Osteocyte (in vitro differentiated cells): ENCODE measurements at regions not wholly inside any gene's neighbourhood (a gene's known extent, or its start where the extent isn't known, plus 50 kb on each side); places are given as distances from the start of the nearest gene placed in this dataset.
"Not testable (repeated sequence)": the region's sequence is repeated elsewhere in the genome, so short reads cannot be mapped to it uniquely, and the experiment has no call there.

Experiments used
- DNase-seq: peaks from one replicate; pipeline ENCODE4 v3.0.0; 2021; ENCODE audit warnings: mixed read lengths; ENCODE audit not compliant: unreplicated experiment; ENCODE audit errors: extremely low spot score
- H3K27ac Mint-ChIP-seq: one replicate; pipeline ENCODE4 v1.8.0; 2021; ENCODE audit warnings: mild to moderate bottlenecking, mixed read lengths; ENCODE audit not compliant: unreplicated experiment
- H3K27me3 Mint-ChIP-seq: one replicate; pipeline ENCODE4 v1.8.0; 2021; ENCODE audit warnings: mixed read lengths; ENCODE audit not compliant: unreplicated experiment
- H3K36me3 Mint-ChIP-seq: one replicate; pipeline ENCODE4 v1.8.0; 2021; ENCODE audit warnings: mixed read lengths; ENCODE audit not compliant: unreplicated experiment
- H3K4me1 Mint-ChIP-seq: one replicate; pipeline ENCODE4 v1.8.0; 2021; ENCODE audit warnings: mixed read lengths; ENCODE audit not compliant: unreplicated experiment
- H3K4me3 Mint-ChIP-seq: one replicate; pipeline ENCODE4 v1.8.0; 2021; ENCODE audit warnings: mild to moderate bottlenecking, moderate library complexity, mixed read lengths; ENCODE audit not compliant: unreplicated experiment
- H3K9me3 Mint-ChIP-seq: one replicate; pipeline ENCODE4 v1.8.0; 2021; ENCODE audit warnings: mixed read lengths; ENCODE audit not compliant: unreplicated experiment
- TF ChIP-seq, protein P1 (sequence below): fragments of 200-600 bp; sonication (generic); IDR thresholded peaks from 2 replicates; pipeline ENCODE4 v1.5.0; 2021; ENCODE audit warnings: antibody characterized with exemption, mild to moderate bottlenecking, moderate library complexity

DNA sequence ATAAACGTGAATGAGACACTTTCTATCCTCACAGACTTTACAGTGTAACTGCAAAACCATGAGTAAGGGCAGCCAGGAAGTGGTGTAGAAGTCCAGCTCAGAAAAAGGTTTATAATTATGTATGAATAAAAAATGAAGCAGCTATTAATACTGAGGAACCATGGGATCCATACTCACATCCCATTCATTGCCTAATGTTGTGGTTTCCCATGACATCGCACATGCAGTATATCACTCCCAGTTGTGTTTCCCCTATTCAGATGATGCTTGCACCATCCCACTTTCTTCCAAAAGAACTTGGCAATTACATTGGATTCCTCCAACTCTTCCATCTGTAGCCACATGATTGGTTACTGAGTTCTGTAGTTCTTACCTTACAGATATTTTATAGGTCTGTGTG is 74.5 kb upstream of the SEMA3D start:
- Mint-ChIP-seq H3K9me3 (no peaks in the 10 kb centered on the region), H3K4me3 (no peak overlapping the region), H3K27ac (no peak overlapping the region), H3K36me3 (no peaks in the 10 kb centered on the region), H3K27me3 (no peaks in the 10 kb centered on the region), H3K4me1 (peaks cover 26% of the 10 kb centered on the region)
- no peak for DNase-seq
- TF ChIP-seq, protein P1, sequence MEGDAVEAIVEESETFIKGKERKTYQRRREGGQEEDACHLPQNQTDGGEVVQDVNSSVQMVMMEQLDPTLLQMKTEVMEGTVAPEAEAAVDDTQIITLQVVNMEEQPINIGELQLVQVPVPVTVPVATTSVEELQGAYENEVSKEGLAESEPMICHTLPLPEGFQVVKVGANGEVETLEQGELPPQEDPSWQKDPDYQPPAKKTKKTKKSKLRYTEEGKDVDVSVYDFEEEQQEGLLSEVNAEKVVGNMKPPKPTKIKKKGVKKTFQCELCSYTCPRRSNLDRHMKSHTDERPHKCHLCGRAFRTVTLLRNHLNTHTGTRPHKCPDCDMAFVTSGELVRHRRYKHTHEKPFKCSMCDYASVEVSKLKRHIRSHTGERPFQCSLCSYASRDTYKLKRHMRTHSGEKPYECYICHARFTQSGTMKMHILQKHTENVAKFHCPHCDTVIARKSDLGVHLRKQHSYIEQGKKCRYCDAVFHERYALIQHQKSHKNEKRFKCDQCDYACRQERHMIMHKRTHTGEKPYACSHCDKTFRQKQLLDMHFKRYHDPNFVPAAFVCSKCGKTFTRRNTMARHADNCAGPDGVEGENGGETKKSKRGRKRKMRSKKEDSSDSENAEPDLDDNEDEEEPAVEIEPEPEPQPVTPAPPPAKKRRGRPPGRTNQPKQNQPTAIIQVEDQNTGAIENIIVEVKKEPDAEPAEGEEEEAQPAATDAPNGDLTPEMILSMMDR = no peak

DNA sequence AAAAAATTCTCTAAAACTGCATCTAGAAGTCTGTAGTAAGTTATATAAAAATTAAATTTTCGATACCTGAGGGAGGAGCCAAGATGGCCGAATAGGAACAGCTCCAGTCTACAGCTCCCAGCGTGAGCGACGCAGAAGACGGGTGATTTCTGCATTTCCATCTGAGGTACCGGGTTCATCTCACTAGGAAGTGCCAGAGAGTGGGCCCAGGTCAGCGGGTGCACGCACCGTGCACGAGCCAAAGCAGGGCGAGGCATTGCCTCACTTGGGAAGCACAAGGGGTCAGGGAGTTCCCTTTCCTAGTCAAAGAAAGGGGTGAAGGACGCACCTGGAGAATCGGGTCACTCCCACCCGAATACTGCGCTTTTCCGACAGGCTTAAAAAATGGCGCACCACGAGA is 62.9 kb upstream of the SEMA3D start:
- not testable (repeated sequence) for DNase-seq, H3K36me3 Mint-ChIP-seq, H3K27me3 Mint-ChIP-seq, H3K4me3 Mint-ChIP-seq, H3K27ac Mint-ChIP-seq
- H3K9me3 Mint-ChIP-seq = peaks cover 12% of the 10 kb centered on the region
- H3K4me1 Mint-ChIP-seq = peaks cover 12% of the 10 kb centered on the region

DNA sequence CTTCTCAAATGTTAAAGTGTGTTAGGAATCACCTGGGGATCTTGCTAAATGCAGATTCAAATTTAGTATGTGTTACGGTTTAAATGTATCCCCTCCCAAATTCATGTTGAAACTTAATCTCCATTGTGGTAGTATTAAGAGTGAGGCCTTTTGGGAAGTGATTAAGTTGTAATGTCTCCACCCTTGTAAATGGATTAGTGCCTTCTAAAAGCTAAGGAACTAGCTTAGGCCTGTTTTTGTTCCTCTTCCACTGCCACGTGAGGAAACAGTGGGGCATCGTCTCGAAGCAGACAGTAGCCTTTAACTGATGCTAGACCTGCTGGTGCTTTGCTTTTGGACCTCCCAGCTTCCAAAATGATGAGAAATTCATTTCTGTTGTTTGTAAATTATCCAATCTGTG is 52.3 kb upstream of the SEMA3D start:
- Mint-ChIP-seq H3K4me3 (no peak overlapping the region), H3K27ac (no peak overlapping the region), H3K36me3 (no peaks in the 10 kb centered on the region), H3K4me1 (peaks cover 4% of the 10 kb centered on the region), H3K27me3 (no peaks in the 10 kb centered on the region), H3K9me3 (no peaks in the 10 kb centered on the region)
- DNase-seq = no peak
- TF ChIP-seq, protein P1 = no peak

DNA sequence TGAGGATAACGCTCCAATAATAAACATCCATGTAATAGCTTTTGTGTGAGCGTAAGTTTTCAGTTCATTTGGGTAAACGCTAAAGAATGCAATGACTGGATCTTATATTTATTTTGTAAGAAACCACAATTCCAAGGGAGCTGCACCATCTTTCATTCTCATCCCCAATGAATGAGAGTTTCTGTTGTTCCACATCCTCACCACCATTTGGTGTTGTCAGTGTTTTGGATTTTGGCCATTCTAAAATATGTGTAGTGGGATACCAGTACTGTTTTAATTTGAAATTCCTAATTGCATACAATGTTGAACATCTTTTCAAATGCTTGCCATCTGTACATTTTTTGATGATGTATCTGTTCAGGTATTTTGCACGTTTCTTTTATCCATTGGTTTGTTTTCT is 50.9 kb upstream of the SEMA3D start:
- H3K9me3 Mint-ChIP-seq = no peaks in the 10 kb centered on the region
- H3K27me3 Mint-ChIP-seq = no peaks in the 10 kb centered on the region
- no peak for DNase-seq
- H3K36me3 Mint-ChIP-seq = no peaks in the 10 kb centered on the region
- TF ChIP-seq, protein P1 = no peak
- H3K4me1 Mint-ChIP-seq = no peaks in the 10 kb centered on the region
- no peak overlapping the region for H3K27ac Mint-ChIP-seq
- no peak overlapping the region for H3K4me3 Mint-ChIP-seq
